Superior temporal gyrus (tissue), 1 donor: ENCODE measurements at regions not wholly inside any gene's neighbourhood (a gene's known extent, or its start where the extent isn't known, plus 50 kb on each side); places are given as distances from the start of the nearest gene placed in this dataset.
A peak's percentile ranks its signal among the peaks of the same experiment; 100 is the strongest.
"Not testable (repeated sequence)": the region's sequence is repeated elsewhere in the genome, so short reads cannot be mapped to it uniquely, and the experiment has no call there.

Source experiments
- DNase-seq: peaks from one replicate; pipeline ENCODE4 v3.0.0-alpha.2; 2016; ENCODE audit errors: extremely low spot score

DNA sequence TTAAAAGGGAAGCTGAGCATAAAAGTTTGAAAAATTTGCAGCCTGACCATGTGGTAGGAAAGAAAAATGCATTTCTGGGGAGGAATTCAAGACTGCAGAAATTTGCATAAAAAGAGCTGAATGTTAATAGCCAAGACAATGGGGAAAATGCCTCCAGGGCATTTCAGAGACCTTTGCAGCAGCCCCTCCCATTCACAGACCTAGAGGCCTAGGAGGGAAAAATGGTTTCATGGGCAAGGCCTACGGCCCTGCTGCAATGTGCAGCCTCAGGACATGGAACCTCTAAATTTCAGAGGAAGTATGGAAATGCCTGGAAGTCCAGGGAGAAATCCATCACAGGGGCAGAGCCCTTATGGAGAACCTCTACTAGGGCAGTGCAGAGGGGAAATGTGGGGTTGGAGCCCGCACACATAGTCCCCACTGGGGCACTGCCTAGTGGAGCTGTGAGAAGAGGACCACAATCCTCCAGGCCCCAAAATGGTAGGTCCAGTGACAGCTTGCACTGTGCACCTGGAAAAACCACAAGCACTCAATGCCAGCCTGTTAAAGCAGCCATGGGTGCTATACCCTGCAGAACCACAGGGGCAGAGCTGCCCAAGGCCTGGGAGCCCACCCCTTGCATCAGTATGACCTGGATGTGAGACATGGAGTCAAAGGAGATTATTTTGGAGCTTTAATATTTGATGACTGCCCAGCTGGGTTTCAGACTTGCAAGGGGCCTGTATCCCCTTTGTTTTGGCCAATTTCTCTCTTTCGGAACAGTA, 243.8 kb downstream of the DNAJB9 start:
- no peak for DNase-seq

DNA sequence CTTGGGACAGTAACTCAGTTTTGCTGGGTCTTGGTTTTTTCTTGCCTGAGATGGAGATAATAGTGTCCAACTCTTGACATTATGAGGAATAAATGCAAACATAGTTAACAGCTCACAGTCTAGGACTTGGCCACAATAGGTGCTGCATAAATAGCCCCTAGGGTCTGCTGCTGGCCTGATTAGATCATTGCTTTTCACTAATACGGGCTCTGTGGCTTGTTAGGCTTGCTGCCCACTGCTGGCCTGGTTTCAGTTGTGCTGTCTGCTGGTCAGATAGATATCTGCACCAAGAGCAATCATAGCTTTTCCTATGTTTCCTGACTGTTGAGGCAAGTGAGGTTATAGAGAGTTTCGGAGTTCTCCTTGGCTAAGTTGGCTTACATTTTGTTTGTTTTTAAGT, 246.1 kb downstream of the DNAJB9 start:
- DNase-seq: no peak

DNA sequence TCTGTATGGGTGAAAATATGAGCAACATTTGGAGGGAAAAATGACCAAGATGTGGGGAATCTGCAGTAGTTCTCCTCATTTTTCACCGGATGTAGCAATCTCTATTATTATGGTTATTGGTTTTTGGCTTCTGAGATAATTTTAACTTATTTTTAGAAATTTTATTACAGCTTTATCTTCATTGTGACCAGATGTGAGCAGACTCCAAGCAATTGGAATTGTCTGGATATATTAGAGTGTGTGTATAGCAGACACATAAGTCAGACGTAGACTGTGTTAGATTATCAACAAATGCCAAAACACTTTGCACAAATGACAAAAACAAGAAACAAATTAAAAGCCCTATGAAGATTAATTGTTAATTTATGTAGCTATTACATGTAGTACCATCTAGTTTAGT, 249.1 kb downstream of the DNAJB9 start:
- DNase-seq: no peak

DNA sequence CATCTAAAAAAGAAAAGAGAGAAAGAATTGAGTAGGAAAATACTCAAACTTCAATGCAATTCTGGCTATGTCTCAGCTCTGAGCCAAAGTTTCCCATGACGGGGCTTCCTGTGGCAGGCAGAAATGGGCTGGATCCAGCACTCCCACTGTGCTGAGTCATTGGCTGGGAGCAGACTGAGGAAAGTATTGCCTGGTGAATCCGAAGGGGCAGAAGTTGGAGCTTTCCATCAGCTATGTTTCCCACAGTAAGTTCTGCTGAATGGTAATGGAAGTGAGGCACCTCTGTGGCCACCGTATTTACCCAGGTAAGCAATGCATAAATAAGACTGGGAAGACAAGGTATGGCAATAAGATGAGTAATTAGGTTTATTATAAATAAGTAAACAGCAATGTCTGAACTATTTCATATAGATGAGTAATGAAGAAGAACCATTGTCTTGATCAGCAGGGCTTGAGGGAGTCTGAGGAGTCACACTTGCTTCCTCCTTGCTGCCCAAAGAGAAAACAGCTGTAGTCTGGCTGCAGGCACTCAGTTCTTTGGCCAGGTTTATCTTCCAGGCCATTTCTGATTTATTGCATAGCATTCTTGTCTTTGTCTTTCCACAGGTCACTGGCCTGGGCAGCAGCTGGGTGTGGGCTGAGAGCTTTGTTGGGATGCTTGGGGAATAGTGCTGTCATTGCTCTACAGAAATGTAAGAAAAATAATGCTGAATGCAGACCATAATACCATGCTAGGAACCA, 255.3 kb downstream of the DNAJB9 start:
- DNase-seq: no peak

DNA sequence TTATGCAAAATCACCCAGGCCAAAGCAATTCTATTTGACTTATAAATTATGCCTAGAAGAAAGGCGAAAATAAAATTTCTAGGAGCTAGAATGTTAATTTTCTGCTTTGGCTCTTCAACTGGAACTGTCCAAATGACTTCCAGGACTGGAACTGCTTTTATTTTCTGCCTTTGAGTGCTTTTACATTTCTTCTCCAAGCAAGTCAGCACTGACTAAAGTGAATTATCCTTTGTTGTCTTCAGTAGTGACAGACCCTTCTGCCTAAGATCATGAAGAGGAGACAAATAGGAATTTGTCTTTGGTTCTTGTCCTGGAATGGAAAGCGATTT, 255.9 kb downstream of the DNAJB9 start:
- DNase-seq: no peak

DNA sequence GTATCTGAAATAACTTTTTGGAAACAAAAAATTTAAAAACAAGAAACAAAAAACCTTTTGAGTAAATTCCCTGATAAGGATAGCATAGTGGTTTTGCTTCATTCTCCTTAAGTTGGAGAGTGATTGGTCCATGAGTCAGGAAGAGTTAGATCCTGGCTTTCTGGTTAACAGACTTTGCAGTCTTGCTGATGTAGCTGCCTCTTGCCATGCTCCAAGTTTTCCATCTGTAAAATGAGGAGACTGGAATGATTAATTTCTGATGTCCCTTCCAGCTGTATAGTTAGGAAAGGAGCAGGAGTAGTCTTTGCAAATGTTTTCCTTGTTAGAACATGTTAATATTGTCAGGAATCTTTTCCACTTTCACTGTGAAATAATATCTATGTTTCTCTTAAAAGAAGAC, 266.6 kb downstream of the DNAJB9 start:
- no peak for DNase-seq

DNA sequence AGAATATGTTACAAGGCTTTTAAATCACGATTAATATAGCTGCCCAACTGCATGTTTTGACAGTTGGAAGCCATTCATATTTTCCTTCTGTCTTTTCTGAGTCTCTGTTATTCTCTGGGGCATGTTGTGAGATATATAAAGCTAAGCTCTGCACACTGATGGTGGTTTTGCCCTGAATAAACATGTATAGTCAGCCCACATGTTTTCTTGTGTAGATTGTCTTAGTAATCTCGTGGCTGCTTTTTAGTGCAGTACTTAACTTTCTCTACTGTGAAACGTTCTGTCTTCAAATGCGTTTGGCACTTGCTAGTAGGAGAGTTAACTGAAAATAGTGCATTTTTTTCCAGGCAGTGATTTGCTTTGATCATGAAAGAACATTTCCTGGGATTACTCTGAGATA, 268.5 kb downstream of the DNAJB9 start:
- DNase-seq: peak; percentile 19

DNA sequence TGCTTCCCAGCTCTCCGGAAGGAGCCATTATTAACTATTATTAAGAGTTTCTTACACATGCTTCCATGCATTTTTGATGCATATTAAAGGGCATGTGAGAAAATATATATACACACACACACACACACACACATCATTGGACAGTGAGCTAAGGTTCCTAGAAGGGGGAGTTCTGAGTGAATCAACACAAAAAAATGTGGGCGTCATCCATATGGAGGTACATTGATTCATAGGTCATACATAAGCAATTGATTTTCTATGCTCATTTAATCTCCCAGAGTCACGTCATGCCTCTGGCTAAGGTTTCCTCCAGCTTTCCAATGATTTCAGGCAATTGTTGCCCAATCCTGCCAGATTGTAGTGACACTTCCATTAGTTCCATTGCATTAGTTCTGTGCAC, 269.4 kb downstream of the DNAJB9 start:
- DNase-seq: no peak

DNA sequence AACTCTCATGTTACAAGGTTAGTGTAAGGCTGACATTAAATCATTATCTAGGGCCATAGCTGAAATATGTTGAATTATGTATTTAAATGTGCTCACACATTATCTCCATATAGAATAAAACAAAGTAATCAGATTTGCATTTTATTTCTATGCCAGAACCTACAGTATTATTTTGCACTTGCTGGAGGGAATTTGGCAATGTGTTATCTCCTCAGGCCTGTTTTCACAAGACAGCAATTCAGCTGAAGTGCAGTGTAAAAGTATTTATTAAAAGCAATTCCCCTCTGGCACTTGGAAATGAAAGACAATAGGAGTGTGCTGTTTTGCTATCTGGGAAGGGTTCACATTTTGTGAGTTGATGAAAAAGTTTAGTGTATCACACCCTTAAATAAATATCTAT, 276.3 kb downstream of the DNAJB9 start:
- no peak for DNase-seq

DNA sequence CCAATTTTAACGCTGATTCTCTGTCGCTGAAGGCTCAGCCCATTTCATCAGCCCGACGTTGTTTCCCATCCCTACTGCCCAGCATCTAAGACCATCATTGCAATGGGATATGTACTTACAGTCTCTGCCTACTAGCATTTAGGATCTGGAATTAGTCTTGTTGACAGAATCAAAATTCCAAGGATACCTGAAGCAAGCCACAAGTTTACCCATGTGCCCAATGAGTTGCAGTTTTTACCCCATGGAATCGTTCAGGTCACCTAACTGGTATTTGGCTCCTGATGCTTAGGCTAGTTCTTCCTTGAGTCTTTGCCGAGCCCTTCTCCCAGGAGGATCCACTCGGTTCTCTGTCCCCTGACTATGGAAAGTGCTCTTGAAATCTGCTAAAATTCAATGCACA, 276.8 kb downstream of the DNAJB9 start:
- DNase-seq: no peak

DNA sequence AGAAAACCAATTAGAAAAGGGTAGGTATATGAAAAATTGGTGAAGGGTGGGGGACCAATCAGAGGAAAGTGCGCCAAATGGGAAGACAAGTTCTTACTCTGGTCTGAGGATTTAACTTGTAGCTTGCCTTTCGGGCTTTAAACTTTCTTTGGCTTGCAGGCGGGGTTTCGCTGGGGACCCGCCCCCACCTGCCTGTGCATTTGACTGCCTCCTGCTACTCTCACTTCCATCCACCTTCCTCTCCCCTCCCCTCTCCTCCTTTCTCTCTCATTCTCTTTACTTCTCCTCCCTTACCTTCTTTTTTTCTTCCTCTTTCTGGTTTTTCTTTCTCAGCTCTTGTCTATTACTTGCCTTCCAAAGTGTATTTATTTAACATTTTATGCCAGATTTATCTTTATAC, 278.8 kb downstream of the DNAJB9 start:
- DNase-seq: no peak

DNA sequence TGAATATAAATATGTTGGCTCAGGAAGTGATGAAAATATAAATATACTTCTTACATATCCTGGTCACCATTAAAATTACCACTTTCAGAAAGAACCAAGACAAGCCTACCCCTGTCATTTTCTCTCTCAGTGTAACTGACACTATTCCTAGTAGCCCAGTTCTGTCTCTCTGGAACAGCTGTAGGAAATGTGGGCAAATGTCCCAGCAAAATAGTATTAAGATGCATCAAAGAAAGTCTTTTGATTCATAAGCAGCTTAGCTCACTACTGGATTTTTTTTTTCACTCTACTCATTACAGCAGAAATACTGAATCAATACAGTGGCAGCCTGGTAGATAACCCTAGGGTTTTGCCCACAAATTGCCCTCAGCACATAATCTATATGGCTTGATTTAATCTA, 290.9 kb downstream of the DNAJB9 start:
- no peak for DNase-seq

DNA sequence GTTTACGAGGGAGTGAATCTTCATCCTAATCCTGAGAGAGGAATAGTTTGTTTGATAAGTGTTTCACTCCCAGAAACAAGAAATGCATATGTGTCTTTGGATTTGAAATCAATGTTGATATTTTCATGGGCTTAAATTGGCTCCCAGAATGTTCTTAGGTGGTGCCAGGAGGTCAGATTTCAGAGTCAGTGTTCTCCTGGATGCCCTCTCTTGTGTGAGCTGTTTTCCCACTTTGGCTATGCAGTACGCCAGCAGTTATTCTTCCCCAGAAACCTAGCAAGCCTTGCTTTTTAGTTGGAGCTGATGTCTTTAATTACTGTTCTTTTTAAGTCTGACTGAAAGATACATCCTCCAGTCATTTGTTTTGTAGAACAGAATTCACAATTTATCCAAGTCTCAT, 291.4 kb downstream of the DNAJB9 start:
- no peak for DNase-seq

DNA sequence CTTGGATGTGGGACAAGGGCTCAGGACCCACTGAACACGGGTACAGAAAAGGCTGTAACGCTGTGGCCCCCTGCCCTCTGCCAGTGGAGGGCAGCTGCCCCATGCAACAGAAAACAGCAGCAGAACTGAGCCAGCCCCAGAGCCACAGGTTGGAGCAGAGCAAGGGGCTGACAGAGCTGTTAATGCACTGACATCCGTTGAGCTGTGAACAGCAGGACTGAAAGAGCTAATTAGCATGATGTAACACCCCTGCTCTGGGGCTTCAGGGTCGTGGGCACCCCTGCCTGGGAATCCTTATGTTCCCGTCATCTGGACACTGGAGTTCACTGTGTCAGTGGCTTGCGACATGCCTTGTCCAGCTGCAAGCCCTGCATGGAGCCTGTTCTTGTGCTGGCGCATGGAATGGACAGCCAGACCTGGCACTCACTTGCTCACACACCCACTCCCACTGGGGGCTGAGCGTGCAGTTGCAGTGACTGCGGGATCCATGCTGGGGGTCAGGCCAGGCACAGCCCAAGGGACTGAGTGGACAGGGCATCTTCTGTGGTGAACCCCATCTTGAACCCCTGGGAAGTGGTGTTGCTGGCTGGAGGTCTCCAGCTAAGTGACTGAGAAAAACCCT, 293.7 kb downstream of the DNAJB9 start:
- no peak for DNase-seq

DNA sequence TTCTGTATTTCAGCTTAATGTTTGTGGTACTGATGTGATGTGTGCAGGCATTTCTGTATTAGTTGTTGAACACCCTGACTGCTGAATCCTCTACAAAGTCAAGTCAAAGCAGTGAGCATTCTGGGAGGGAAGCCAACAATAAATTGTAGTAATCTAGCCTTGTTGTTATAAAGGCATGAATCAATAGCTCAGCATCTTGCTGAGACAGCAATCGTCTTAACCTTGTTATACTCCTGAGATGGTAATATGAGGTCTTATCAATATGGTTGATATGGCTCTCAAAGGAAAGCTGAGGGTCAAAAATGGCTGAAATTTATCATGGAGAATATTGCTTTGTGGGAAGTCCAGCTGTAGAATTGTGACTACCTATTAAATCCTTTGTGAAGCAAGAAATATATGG, 299.4 kb downstream of the DNAJB9 start:
- DNase-seq: no peak

DNA sequence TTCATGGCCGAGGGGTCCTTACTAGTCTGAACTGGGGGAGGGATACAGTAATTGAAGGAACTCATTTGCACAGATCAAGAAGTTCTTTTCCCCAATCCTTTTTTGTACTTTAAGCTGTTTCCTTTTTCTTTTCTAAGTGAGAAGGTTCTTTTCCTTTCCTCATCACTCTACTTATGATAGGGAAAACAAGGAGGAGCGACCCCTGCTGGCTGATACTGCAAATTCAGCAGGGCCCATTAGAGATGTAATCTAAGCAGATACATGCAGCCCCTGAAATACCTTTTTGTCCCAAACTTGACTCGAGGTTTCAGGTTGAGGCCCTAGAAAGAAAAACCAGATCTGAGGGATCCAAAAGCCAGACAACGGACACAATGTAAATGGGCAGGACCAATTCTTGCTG, 305.5 kb downstream of the DNAJB9 start:
- no peak for DNase-seq

DNA sequence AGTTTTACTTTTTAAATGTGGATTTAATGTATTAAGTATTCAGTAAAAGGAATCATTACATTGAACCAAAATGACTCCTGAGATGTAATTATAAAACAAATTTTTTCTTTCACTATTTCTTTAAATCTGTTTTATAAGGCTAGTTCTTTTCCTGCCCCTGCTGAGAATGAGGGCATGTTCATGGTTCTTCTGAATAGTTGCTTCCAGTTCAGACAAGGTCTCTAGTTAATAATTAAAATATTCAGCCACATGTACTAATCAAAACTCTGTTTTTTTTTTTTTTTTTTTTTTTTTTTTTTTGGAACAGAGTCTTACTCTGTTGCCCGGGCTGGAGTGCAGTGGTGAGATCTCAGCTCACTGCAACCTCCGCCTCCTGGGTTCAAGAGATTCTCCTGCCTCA, 321.2 kb downstream of the DNAJB9 start:
- no peak for DNase-seq

DNA sequence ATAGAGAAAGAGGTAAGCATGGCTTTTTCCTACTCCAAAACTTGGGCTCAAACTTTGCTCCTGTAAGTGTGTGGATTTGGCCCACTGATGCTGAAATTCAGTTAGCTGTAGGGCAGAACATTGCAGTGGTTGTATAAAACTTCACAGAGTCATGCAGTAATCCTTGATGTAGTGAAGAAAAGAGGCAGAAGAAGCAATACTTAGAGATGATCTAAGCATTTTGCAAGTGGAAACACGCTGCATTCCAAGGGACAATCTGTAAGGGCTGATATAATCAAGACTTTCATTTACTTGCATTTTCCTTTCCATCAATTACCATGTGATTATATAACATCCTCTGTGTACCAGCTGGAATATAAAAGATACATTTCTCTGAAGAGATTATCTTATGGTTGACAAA, 338.8 kb downstream of the DNAJB9 start:
- no peak for DNase-seq

DNA sequence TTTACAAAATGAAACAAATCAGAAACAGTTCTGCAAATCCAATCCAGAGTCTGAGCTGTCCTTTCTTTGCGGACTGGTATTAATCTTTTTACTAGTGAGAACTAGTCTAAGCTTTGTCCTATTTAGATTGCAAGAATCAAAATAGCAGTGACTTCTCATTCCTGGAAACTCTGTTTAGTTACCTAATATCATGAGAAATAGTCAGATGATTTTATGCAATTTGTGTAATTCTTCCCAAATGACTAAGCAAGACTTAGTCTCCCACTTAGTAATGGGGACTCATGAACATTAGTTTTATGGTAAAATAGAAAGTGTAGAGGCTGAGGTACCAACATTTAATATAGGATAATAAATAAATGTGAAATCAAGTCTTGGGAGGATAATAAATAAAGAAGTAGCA, 341.3 kb downstream of the DNAJB9 start:
- DNase-seq: no peak

DNA sequence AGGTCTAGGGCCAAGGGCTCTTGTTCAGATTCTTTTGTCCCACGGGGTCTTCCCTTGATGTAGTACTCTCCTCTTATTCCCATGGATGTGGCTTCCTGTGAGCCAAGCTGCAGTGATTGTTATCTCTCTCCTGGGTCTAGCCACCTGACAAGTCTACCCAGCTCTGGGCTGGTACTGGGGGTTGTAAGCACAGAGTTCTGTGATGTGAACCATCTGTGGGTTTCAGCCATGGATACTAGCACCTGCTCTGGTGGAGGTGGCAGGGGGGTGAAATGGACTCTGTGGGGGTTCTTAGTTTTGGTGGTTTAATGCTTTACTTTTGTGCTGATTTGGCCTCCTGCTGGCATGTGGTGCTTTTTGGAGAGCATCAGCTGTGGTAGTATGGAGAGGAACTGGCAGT, 350.8 kb downstream of the DNAJB9 start:
- no peak for DNase-seq

DNA sequence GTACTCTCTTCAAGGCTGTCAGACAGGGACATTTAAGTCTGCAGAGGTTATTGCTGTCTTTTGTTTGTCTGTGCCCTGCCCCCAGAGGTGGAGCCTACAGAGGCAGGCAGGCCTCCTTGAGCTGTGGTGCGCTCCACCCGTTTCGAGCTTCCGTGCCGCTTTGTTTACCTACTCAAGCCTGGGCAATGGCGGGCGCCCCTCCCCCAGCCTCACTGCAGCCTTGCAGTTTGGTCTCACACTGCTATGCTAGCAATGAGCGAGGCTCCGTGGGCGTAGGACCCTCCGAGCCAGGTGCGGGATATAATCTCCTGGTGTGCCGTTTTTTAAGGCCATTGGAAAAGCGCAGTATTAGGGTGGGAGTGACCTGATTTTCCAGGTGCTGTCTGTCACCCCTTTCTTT, 373.4 kb downstream of the DNAJB9 start:
- DNase-seq: not testable (repeated sequence)

DNA sequence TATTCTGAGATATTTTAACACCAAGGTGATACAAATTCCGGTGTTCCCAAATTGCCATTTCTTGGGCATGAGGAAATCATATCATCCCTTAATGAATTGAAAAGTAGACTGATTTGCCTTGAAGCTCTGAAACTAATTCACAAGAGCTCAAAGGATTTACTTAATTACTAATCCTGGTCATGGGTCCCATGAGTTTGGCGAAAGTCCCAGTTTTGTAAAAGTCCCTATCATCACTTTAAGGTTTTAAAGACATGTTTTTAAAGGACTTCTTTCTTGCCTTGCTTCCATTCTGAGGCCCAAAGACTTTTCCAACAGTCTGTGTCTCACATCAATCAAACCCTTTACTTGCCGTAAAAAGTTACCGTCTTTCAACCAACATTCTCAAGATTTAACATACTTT, 377.9 kb downstream of the DNAJB9 start:
- DNase-seq: no peak

DNA sequence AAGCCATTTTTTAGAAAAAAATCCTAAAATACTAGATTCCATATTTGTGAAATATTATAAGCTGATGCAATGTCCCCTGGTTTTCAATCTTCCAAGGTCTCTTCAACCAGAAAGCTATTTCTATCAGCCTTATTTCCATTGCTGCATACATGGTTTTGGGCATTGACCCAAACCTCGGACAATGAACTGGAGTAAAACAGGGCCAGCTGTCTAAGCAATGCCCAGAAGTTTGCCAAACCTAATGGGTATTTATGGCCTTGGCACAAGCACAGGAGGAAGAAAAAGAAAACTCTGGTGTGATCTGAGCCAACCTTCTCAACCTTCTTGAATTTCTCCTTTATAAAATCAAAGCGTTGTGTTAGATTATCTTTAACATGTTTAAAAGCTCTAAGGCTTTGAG, 402.3 kb downstream of the DNAJB9 start:
- no peak for DNase-seq
